Suppressor macrophage treated with lipopolysaccharide for 1 hour (primary cell): ENCODE measurements at regions not wholly inside any gene's neighbourhood (a gene's known extent, or its start where the extent isn't known, plus 50 kb on each side); places are given as distances from the start of the nearest gene placed in this dataset.

Experiments used
- DNase-seq, 3 donors: peaks; one replicate each; pipeline ENCODE4 v3.0.0-alpha.2; 2020 to 2022

DNA sequence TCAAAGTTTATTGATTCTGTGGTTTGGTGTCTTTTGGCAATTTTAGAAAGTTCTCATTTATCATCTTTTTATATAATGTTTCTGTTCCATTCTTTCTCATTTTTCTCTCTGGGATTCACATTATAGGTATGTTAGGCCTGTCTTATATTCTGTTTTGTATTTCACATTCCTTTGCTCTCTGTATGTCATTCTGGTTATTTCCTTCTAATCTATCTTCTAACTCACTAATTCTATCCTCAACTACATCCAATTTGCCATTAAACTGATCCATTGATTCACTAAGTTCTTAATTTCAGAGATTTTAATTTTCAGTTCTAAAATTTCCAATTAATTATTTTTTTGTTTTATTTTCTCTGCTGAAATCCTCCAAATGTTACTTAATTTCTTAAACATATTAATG, 234.8 kb downstream of the FOXD2 start:
- DNase-seq = no peak

DNA sequence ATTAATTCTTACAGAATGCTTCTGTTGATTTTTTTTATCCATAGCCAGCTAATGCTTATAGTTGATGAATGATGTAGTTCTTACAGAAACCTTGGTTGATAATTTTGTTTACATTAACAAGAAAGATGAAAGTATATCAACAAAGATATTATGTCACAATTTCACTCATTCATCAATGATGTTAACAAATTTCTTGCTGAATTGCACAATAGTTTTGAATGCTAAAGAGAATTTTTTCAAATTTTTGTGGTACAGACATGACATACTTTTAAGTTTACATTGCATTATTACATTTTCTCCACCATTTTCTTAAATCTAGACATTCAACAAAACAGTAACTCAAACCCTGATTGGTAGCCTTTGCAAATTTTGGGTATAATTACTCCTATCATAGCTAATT, 236.3 kb downstream of the FOXD2 start:
- DNase-seq = no peak

DNA sequence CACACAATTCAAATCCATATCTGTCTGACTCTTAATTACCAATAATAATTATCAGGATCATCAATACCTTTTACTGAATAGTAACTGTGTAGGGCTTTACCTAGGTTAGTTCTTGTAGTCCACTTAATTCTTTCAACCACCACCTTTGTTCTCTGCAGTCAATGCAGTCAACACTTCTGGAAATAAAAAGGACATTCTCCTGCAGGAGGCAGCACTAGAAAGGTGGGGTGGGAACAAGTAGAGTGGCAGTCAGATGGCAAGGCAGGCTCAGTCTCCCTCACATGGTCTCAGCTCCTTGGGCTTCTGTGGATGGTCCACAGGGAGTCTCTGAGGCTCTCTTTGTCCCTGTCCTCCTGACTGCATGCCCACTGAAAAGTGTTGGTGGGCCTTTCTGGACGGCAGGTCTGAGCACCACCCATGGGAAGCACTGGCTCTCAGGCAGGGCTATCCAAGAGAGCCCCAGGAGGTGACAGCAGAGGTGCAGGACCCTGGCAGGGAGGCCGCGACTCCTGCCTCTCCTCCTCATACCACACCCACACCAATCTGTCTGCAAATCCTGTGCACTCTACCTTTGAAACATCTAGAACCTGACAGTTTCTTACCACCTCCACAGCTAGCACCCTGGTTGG, 237.3 kb downstream of the FOXD2 start:
- DNase-seq = no peak

DNA sequence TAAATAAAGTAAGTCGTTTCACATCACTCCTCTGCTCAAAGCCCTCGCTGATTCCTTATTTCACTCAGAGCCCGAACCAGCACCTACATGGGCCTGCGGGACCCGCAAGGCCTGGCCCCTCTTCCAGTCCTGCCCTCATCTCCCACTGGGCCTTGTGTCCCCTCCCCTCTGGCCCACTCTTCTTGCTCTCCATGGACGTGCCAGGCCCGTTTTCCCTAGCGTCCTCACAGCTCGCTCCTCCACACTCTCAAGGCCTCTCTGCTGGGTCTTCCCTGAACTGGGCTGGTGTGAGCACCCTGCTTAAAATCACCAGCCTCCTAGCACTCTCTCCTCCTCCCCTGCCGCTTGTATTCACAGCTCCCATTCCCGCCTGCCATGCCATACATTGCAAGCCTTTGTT, 237.9 kb downstream of the FOXD2 start:
- no peak for DNase-seq

DNA sequence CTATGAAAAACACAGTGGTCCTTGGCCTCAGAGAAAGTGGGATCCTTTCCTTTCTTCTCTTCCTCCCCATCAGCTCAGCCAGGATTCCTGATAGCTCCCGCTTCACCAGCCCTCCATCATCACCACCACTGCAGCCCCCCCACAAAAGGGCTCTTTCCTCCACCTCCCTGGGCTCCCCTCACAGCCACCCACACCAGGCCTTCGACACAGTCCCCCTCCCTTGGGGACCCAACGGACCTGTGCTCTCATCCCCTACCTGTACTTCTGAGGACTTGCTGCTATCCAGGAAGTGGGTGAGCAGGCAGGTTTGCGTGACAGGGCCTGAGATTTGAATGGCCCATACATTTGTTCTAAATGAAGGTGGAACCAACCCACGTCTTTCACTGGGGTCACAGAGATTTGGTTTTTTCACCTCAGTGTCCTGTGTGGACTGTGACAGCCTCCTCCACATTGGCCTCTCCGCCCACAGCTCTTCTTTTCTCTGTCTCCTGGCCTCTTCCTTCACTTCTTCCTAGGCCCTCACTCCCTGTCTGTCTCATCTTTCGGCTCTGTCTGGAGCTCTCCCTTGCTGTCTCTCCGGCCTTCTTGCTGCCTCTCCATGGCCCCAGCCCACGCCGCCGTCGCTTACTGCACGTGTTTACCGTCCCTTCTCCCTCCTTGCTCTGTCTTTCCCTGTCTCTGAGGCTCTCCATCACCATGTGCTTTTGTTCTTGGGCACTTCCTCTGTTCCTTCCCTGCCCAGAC, 238.6 kb downstream of the FOXD2 start:
- no peak for DNase-seq

DNA sequence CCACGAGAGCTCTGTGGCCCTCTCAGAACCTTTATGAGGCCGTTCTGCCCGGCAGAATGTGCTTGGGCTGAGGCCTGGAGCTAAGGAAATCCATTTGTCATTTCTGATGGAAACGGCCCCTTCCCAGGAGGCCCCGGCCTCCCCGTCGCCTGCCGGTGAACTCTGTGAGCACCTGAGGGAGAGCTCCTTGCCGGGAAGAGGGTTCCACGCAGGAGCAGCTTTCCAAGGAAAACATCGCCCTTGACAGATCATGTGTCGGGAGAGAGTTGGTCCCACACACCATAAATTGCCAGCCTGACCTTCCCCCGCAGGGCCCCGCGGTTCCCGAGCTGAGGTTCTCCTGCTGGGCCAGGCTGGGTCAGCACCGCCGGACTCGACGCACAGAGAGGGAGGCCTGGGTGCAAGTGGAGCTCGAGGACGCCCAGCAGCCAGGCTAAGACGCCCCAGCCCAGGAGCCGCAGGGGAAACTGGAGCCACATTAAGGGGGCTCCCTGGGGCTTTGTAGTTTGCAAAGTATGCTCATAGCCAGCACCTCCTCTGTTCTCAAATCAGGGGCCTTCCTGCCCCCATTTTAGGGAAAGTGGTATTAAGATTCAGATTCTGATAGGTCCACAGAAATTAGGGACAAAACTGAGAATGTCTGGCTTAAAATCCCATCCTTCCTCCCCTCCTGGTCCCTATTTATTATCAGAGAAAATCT, 239.5 kb downstream of the FOXD2 start:
- no peak for DNase-seq

DNA sequence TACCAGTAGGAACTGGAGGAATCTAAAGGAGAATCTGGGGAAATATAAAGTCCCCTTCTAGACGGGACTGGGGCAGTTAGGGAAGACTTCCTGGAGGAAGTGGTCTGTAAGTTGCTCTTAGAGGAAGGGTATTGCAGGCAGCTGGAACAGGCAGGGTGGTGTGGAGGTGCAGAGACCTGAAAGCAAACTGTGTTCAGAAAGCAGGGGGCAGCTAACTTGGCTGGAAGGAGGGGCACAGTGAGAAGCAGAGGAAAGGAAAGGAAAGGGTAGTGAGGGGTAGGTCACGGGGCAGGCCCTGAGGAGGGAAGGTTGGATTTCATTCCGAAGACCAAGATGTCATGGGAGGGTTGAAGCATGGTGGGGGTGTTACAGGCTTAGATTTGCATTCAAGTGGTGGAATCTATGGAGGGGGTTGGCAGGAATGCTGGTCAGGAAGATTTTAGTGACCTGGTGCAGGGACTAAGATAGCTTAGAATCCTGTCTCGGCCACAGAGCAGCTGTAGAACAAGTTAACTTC, 240.7 kb downstream of the FOXD2 start:
- DNase-seq = no peak

DNA sequence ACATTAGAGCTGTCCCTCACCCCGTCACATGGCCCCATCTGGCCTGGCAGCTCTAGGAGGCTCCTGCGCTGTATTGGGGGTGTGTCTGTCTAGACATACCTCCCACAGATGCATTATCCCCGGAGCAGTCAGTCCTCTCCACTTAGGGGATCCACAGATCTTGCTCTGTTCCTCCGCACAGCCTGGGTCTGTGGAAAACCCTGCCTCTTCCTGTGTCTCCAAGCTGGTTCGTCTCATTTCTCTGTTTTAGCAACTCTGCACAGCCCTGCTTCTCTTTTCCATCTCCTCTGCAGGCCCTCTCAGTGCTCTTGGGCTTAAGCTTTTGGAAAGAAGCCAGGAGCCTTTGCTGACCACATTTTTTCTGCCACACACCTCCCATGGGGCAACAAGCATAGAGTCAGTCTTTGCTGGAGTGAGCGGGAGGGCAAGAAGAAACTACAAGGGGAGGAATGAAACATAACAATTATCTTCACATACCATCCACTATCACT, 241.5 kb downstream of the FOXD2 start:
- DNase-seq = peak; percentile 24 to 43 (median 35)

DNA sequence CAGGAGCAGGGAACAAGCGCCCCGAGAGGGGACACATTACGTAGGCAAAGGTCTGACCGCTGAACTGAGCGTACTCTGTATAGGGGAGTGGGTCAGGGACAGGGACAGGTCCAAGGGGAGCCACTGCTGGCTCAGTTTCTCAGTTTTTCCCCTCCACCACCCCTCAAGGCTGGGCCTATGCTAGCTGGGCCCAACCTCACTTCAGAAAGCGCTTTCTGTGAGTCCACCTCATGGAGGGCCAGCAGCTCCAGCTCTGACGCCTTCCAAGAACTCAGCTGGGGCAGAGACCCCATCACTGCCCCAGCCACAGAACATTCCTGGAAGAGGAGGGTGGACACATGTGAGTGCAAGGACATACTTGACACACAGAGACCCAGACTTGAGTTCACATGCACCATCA, 242.0 kb downstream of the FOXD2 start:
- no peak for DNase-seq

DNA sequence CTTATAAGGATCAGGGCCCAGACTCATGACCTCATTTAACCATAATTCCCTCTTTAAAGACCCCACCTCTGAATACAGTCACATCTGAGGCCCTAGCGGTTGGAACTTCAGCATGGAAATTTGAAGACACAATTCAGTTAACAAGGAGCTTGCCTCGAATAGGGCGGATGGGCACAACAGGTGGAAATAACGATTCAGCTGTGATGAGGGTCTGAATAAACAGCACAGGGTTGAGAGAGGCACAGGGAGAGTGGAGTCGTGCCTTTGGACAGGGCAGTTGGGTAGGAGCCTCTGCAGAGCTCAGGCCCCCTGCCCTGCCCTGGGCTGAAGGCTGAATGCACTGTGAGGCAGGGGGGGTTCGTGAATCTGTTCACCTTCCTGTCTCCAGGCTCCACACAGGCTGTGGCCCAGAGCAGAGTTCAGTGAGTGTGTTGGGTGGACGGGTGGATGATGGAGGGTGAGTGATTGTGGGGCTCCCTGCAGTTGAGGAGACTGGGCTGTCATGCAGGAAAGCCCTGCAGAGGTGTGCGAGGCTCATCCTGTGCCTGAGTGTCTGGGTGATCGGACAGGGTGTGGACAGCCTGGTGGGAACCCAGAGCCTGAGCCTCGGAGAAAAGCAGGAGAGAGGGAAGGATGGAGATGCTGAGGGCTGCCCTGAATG, 243.1 kb downstream of the FOXD2 start:
- no peak for DNase-seq

DNA sequence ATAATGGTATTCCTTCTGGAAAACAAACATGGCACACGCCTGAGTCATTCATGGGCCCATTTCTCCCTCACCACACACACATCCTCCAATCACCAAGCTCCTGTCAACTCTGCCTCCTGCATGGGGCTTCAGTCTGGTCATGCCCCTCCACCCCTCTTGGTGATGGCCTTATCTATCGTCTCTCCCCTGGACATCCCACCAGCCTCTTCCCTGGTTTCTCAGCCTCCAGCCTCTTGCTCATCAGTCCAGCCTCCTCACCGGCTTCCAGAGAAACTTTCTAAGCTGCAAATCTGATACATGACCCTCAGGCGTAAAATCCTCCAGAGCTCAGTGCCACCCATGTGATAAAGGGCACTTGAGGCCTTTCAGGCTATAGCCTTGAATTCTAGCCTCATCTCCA, 243.9 kb downstream of the FOXD2 start:
- no peak for DNase-seq

DNA sequence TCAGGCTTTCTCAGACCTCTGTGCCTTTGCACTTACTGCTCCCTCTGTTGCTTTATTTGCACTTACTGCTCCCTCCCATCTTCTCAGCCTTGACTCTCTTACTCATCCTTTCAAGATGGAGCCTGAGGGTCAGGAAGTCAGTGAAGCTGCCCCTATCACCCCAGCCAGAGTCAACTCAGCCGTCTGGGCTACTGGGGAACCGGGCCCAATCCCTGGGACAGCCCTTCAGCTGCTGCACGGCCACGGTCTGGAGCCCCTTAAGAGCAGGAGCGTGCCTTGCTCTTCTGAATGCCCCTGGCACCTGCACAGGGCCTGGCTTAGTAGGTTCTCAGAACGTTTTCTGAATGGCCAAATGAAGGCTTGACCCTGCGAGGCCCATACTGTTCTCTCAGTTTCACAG, 244.4 kb downstream of the FOXD2 start:
- DNase-seq = no peak

DNA sequence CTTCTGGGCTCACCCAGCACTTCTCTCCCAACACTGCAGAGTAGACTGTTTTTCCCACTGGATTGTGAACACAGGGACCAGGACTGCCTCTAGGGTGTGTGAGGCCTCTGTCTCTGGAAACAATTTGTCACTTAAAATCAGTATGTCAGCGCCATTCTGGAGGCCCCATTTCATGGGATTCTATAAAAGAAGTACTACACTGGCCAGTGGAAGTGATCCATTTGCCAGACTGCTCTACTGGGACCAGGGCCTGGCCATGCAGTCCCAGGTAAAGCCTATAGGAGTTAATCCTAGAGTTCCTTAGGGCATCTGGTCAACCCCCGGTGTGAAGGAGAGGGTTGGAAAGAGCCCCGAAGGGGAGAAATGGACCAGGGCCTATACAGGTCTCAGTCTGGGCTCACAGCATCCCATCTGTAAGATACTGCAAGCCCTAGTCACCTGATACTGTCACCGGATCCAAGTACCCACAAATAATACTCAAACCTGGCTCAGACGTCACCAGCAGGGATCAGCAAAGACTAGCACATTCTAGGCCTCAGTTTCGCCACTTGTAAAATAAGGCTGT, 245.0 kb downstream of the FOXD2 start:
- DNase-seq = no peak

DNA sequence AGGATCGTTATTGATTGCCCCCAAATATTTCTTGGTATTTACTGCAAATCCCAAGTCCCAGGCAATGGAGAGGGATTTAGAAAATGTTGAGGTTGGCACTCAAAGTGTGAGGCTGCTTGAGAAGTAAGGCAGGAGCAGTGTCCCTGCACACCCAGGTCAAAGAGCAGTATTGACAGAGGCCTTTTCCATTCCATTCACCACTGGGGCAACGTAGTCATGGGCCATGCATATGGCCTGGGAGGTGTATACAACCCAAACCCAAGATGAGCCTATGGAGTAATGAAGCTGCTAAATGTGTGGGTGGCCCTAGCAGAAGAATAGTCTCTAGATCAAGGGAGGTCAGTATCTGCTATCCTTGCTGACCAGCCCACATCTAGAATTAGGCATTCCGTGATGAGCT, 245.6 kb downstream of the FOXD2 start:
- no peak for DNase-seq

DNA sequence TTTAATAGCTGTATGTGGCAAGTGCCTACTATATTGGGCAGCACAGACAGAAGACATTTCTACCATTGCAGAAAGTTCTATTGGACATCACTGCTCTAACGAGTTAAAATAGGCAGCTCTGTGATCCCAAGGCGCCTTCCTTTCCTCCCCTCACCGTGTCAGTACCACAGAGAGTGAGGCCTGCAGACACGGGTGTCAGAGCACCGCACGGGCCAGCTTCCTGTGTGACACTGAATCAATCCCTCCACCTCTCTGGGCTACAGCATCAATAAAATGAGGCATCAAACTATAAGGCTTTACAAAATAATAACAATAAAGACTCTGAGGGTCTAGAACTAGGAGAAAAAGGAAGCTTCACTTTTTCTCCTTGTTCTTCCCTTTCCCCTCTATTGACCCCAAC, 246.7 kb downstream of the FOXD2 start:
- no peak for DNase-seq

DNA sequence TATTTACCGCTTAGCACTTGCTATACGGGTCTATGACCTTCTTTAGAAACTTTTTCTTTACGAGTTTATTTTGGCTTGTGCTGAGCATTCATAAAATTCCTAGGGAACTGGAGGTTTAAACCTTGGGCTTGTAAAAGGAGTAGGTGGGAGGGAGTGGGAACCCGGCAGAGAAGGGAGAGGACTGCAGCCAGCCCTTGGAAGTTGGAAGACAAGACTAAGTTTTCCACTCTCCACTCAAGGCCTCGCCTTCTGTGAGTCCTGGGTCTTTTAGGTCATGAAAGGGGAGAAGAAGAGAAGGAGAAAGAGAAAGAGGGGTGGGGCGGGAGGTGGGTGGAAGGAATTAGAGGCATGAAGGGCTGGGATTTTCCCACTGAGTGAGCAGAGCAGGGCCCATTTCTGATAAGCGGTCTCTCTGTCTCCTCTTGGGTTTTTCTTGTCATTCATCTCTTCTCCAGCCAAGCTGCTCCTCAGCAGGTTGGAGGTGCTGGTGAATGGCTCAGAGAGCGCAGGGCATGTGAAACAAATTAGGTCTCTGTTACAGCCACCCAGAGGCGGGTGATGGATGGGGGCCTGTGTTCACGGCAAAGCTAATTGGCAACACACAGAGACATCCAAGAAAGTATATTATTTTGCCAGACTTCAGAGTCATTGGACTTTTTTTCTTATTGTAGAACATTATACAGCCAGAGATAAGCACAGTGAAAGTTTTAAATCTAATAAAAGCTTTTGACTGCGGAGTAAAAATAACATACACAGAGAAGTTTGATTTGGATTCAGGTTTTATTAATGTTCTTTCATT, 247.3 kb downstream of the FOXD2 start:
- DNase-seq = no peak

DNA sequence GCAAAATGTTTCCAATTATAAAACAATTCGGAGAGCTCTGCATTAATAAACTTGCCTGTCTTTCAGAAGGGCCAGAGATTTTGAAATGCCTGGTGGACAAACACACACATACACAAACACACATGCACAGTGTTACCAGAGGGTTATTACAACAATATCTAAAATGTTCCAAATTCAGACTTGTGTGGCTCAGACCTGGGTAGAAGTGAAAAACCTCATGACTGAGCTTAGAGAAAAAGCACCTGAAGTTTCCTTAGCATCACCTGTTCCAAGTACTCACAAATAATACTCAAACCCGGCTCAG, 247.9 kb downstream of the FOXD2 start:
- no peak for DNase-seq

DNA sequence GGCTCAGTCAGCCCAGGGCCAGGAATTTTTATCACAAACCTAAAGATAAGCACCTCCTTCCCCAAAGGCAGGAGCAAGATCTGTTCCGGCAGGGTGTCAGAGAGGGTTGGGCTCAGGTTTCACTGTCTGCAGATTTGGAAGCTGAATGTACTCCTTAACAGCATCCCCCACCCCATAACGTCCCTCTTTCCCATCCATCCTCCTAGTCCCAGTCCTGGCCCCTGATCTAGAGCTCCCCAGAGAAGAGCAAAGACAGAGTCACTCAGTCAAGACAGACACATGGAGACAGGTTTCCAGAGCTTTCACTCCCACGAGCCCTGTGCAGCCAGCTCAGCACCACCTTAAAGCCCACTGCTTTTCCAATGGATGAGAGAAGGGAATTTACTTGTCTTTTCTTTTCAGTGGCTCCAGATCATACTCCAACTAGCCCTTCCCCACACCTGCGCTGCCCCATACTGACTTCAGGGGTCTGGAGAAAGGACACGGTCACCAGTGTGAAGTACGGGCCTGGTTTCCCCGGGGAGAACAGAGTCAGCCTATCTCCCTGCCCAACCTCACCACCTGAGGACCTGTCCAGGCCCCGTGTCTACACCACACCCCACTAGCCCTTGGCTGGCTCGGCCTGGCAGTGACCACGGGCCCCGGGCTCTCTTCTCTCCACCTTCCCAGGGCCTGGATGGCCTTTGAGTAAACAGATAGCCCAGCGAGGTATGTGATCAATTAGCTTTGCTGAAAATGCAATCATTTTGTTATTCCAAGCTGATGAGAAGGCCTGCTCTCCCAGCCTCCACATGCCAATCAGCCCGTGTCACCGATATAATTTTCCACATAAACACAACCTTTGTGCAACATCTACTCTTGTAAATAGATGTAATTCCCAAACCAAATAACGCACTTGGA, 249.1 kb downstream of the FOXD2 start:
- DNase-seq = no peak

DNA sequence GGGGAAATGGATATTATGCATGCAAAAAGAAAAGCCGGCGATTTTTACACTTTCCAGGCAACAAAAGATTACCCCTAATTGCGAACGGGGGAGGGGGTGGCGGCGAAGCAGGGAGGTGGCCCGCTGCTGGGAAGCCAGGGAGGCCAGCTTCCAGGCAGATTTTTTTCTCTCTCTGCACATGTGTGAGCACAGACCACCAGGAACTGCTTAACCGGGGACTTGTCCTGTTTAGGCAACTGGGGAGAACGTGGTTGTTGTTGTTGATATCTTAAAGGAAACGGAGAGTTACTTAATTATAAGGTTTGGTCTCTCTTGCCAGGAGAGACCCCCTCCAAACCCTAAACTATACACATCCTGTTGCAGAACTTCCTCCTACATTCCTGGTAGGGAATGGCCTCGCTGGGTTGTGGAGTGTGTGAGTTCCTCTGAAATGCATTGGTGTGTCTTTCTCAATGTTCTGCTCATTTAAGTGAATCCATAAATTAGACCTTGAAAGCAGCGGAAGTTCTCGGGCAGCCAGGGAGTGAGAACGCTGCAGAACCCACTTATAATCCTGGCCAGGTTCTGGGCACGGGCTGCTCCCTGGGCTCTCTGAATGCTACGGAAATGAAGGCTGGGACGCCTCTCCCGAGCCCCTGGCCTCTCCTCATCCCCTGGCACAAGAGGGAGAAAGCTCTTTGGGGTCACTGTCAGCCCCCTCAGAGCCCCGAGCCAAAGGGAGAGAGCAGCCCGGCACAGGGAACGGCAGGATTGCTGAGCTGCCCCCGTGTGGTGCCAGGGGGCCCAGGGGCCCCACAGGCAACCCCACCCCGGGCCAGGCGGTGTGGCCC, 250.0 kb downstream of the FOXD2 start:
- DNase-seq = no peak
